ENCODE measurements at regions not wholly inside any gene's neighbourhood (a gene's known extent, or its start where the extent isn't known, plus 50 kb on each side); places are given as distances from the start of the nearest gene placed in this dataset.

DNA sequence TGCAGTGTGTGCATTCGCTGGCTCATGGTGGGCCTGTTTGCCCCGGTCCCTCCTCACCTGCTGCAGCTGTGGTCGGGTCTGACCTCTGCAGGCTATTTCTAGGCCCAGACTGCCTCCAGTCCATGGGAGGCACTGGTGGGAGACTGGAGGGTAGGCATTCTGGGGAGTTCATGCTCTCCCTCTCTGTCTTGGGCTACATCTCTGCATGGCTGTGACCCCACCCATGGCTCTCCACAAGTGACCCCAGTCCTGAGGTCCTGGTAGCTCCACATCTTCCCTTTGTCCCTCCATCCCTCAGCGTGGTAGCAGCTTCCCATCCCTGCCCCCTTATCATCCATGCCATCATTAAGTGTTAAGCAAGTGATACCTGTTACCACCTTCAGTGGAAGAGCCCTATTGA, 107.8 kb upstream of the SEC14L1 start:
- Histone ChIP-seq H3K36me3 (ENCODE audit: low read depth, low read length) (no peaks in the 10 kb centered on the region), H3K9ac (ENCODE audit: low read length) (no peak overlapping the region), H3F3A (ENCODE audit: low read length, unreplicated experiment) (no peaks in the 10 kb centered on the region), H4K20me1 (ENCODE audit: low read length) (no peaks in the 10 kb centered on the region), H3K27ac (ENCODE audit: low read length) (no peak overlapping the region), H3K4me2 (ENCODE audit: low read length) (no peak overlapping the region), H2AFZ (ENCODE audit: low read length) (no peak overlapping the region), H3K79me2 (ENCODE audit: low read length) (no peaks in the 10 kb centered on the region), H3K4me3 (ENCODE audit: low read length) (no peak overlapping the region), H3K9me2 (replicated peaks; ENCODE audit: low read length) (no peaks in the 10 kb centered on the region), H3K27me3 (ENCODE audit: low read length) (peaks cover 14% of the 10 kb centered on the region; the same call in 1 of the 2 replicates), H3K9me3 (ENCODE audit: low read length) (0 out of 2 replicates have a peak, but pooled peaks cover 8% of the 10 kb centered on the region), H3K4me1 (ENCODE audit: insufficient read depth, low read length) (no peaks in the 10 kb centered on the region)
- intact Hi-C loops (cut with micrococcal nuclease), result no loop called here
- TF ChIP-seq EZH2 (IDR thresholded peaks at IDR 0.05; ENCODE audit: low read length, unreplicated experiment) (no peak), EZH2phosphoT487 (IDR thresholded peaks at IDR 0.05; ENCODE audit: borderline replicate concordance, low read length) (no peak), CTCF (conservative IDR thresholded peaks at IDR 0.05; ENCODE audit: low read depth, low read length) (no peak)
- DNase-seq (no peak), ATAC-seq (no peak)
- POLR2A ChIA-PET (ENCODE audit: unreplicated experiment), result no interaction called here
- CTCF ChIA-PET, result no interaction called here
- no TSS peak for BruUV-seq (replicated peaks)

DNA sequence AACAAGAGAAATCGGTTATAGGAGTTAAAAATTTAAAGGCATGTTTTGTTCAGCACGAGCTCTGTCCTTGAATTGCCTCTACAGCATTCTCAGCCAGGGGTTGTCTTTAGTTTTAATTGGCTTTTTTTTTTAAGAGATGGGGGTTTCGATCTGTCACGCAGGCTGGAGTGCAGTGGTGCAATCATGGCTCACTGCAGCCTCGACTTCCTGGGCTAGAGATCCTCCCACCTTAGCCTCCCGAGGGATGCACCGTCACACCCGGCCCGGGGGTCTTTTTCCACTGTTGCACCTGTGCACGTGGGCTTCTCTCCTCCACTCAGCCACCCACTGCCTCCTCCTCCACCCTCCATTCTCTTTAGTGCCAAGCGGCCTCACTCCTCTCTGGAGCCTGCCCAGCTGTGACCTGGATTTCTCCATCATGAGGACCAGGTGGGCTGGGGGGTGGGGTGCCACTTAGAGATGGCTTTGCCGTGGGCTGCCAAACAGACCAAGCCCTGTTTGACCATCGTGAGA, 106.8 kb upstream of the SEC14L1 start:
- Histone ChIP-seq H3K4me1 (ENCODE audit: insufficient read depth, low read length) (no peaks in the 10 kb centered on the region), H3K4me3 (ENCODE audit: low read length) (no peak overlapping the region), H3K9ac (ENCODE audit: low read length) (no peak overlapping the region), H3K9me2 (replicated peaks; ENCODE audit: low read length) (no peaks in the 10 kb centered on the region), H2AFZ (ENCODE audit: low read length) (no peak overlapping the region), H3K79me2 (ENCODE audit: low read length) (no peaks in the 10 kb centered on the region), H3K27ac (ENCODE audit: low read length) (no peak overlapping the region), H3K27me3 (ENCODE audit: low read length) (peaks cover 9% of the 10 kb centered on the region; the same call in 1 of the 2 replicates), H3F3A (ENCODE audit: low read length, unreplicated experiment) (no peaks in the 10 kb centered on the region), H3K36me3 (ENCODE audit: low read depth, low read length) (no peaks in the 10 kb centered on the region), H3K4me2 (ENCODE audit: low read length) (no peak overlapping the region), H4K20me1 (ENCODE audit: low read length) (no peaks in the 10 kb centered on the region), H3K9me3 (ENCODE audit: low read length) (0 out of 2 replicates have a peak, but pooled peaks cover 8% of the 10 kb centered on the region)
- ChIA-PET POLR2A (ENCODE audit: unreplicated experiment) (no interaction called here), CTCF (no interaction called here)
- intact Hi-C loops (cut with micrococcal nuclease), result no loop called here
- no peak for DNase-seq
- TF ChIP-seq EZH2 (IDR thresholded peaks at IDR 0.05; ENCODE audit: low read length, unreplicated experiment) (no peak), EZH2phosphoT487 (IDR thresholded peaks at IDR 0.05; ENCODE audit: borderline replicate concordance, low read length) (no peak), CTCF (conservative IDR thresholded peaks at IDR 0.05; ENCODE audit: low read depth, low read length) (no peak)
- no peak for ATAC-seq
- no TSS peak for BruUV-seq (replicated peaks)

GRCh38 chr17:77034677-77035424, 105.9 kb upstream of the SEC14L1 start:
- ATAC-seq (no peak), DNase-seq (no peak)
- Histone ChIP-seq H3K9me3 (ENCODE audit: low read length) (0 out of 2 replicates have a peak, but pooled peaks cover 8% of the 10 kb centered on the region), H3K27ac (ENCODE audit: low read length) (no peak overlapping the region), H3K4me1 (ENCODE audit: insufficient read depth, low read length) (no peaks in the 10 kb centered on the region), H3K79me2 (ENCODE audit: low read length) (no peaks in the 10 kb centered on the region), H3K27me3 (ENCODE audit: low read length) (peaks cover 9% of the 10 kb centered on the region; the same call in 1 of the 2 replicates), H3K9ac (ENCODE audit: low read length) (no peak overlapping the region), H3K4me2 (ENCODE audit: low read length) (no peak overlapping the region), H3F3A (ENCODE audit: low read length, unreplicated experiment) (no peaks in the 10 kb centered on the region), H3K4me3 (ENCODE audit: low read length) (no peak overlapping the region), H3K9me2 (replicated peaks; ENCODE audit: low read length) (no peaks in the 10 kb centered on the region), H3K36me3 (ENCODE audit: low read depth, low read length) (no peaks in the 10 kb centered on the region), H4K20me1 (ENCODE audit: low read length) (no peaks in the 10 kb centered on the region), H2AFZ (ENCODE audit: low read length) (no peak overlapping the region)
- ChIA-PET CTCF (interaction anchor here (1.0 kb wide), 1 partner anchor 21 kb away, joined by 3 read pairs; no protein-coding TSS in a partner anchor), POLR2A (ENCODE audit: unreplicated experiment) (no interaction called here)
- intact Hi-C loops (cut with micrococcal nuclease), result no loop called here
- TF ChIP-seq CTCF (conservative IDR thresholded peaks at IDR 0.05; ENCODE audit: low read depth, low read length), result no peak
- no peak for TF ChIP-seq EZH2phosphoT487 (IDR thresholded peaks at IDR 0.05; ENCODE audit: borderline replicate concordance, low read length)
- TF ChIP-seq EZH2 (IDR thresholded peaks at IDR 0.05; ENCODE audit: low read length, unreplicated experiment), result no peak
- BruUV-seq (replicated peaks), result no TSS peak

All from PC-3 (cell line).